ENCODE measurements at regions not wholly inside any gene's neighbourhood (a gene's known extent, or its start where the extent isn't known, plus 50 kb on each side); places are given as distances from the start of the nearest gene placed in this dataset.

DNA sequence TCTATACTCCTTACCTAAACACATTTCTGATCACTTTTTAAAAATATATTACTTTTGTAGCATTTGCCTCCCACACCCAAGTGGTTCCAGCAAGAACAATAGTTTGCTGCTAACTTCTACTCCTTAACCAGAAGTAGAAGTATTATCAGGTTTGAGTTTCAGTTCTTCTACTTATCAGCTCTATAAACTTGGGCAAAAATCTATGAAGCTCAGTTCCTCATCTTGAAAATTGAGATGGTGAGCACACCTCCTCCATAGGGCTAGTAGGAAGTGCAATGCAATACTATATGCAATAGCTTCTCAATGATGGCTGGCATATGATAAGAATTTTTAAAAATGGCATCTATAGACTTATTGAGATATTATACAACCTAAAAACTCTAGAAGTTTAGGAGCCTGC lies 283.7 kb downstream of the TLR4 start:
- Histone ChIP-seq H3K27ac (no peak overlapping the region), H3K36me3 (ENCODE audit: insufficient read depth in 1 of 2, low read depth in 1 of 2) (no peaks in the 10 kb centered on the region), H3K4me3 (no peak overlapping the region), H3K9me3 (no peaks in the 10 kb centered on the region), H3K4me1 (no peaks in the 10 kb centered on the region), H3K27me3 (ENCODE audit: insufficient read depth in 3 of 3, low read length in 2 of 3) (no peaks in the 10 kb centered on the region)
- intact Hi-C loops (cut with DNase I): no loop called here
- DNase-seq: no peak
- ATAC-seq: no peak
- TF ChIP-seq, protein P1, sequence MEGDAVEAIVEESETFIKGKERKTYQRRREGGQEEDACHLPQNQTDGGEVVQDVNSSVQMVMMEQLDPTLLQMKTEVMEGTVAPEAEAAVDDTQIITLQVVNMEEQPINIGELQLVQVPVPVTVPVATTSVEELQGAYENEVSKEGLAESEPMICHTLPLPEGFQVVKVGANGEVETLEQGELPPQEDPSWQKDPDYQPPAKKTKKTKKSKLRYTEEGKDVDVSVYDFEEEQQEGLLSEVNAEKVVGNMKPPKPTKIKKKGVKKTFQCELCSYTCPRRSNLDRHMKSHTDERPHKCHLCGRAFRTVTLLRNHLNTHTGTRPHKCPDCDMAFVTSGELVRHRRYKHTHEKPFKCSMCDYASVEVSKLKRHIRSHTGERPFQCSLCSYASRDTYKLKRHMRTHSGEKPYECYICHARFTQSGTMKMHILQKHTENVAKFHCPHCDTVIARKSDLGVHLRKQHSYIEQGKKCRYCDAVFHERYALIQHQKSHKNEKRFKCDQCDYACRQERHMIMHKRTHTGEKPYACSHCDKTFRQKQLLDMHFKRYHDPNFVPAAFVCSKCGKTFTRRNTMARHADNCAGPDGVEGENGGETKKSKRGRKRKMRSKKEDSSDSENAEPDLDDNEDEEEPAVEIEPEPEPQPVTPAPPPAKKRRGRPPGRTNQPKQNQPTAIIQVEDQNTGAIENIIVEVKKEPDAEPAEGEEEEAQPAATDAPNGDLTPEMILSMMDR (IDR thresholded peaks at IDR 0.05): no peak

DNA sequence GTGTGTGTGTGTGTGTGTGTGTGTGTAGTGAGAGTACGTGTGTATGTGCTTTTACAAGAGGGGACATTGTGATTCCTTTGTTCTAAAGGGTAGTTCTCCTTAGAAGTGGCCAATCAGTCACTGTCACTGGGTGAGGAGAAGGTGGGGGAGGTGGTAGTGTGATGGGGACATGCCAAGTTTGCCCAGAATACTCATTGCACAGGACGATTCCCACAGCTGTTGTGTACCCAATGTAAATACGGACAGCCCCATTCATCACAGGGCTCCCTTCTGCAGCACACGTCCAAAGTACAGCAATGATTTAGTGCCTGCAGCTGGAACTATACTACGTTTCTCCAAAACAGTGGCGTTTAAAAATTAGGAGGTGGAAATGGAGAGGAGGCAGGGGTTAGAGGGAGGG lies 287.8 kb downstream of the TLR4 start:
- WGBS, 3 donors: 7 to 17% (median 12%) methylated on average over 6 of the region's 6 CpGs
- H3K4me1 ChIP-seq: no peaks in the 10 kb centered on the region
- no peak for ATAC-seq
- no peaks in the 10 kb centered on the region for H3K9me3 ChIP-seq
- intact Hi-C loops (cut with DNase I): no loop called here
- H3K27ac ChIP-seq: no peak overlapping the region
- TF ChIP-seq, protein P1 (IDR thresholded peaks at IDR 0.05): no peak
- DNase-seq: no peak
- no peaks in the 10 kb centered on the region for H3K36me3 ChIP-seq (ENCODE audit: insufficient read depth in 1 of 2, low read depth in 1 of 2)
- H3K4me3 ChIP-seq: no peak overlapping the region
- no peaks in the 10 kb centered on the region for H3K27me3 ChIP-seq (ENCODE audit: insufficient read depth in 3 of 3, low read length in 2 of 3)

DNA sequence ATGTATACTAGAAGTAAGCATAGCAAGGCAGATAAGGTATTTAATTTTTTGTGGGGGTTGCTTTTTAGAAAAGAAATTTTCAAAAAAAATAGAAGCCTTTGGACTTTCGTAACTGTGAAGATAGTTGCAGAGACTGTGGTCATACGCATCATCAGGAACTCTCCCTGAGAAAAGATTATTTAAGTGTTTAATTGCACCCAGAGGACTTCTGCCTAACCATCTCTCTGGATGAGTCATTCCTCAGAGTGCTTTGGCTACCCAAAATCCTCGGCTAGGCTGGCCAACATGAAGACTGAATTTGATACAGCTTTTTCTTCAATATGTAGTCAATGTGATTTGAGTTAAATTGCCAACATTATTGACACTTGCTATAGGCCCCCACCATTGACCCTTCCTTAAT lies 296.4 kb downstream of the TLR4 start:
- ATAC-seq (no peak), DNase-seq (no peak)
- 68 to 77% (median 77%) methylated on average over 3 of the region's 3 CpGs for WGBS, 3 donors
- intact Hi-C loops (cut with DNase I): no loop called here
- Histone ChIP-seq H3K4me1 (no peaks in the 10 kb centered on the region), H3K9me3 (no peaks in the 10 kb centered on the region), H3K27me3 (ENCODE audit: insufficient read depth in 3 of 3, low read length in 2 of 3) (no peaks in the 10 kb centered on the region), H3K36me3 (ENCODE audit: insufficient read depth in 1 of 2, low read depth in 1 of 2) (no peaks in the 10 kb centered on the region), H3K4me3 (no peak overlapping the region), H3K27ac (no peak overlapping the region)
- TF ChIP-seq, protein P1 (IDR thresholded peaks at IDR 0.05): no peak

DNA sequence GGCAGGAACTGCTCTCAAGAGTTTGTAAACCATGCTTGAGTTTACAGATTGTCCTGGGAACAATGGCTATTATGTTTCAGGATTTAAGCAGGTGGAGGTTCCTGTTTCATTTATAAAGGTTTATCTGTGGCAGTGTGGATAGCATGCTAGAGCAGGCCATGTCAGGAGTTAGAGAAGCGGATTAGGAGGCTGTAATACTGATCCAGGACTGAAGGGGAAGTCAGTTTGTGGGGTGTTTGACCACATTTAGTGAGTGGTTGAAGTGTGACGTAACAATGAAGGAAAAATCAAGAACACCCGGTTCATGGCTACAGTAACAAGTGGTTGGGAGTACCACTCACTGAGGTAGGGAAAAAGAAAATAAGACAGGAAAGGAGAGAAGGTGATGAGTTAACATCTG lies 299.0 kb downstream of the TLR4 start:
- TF ChIP-seq, protein P1 (IDR thresholded peaks at IDR 0.05): no peak
- Histone ChIP-seq H3K27me3 (ENCODE audit: insufficient read depth in 3 of 3, low read length in 2 of 3) (no peaks in the 10 kb centered on the region), H3K9me3 (no peaks in the 10 kb centered on the region), H3K27ac (no peak overlapping the region), H3K4me1 (no peaks in the 10 kb centered on the region), H3K4me3 (no peak overlapping the region), H3K36me3 (ENCODE audit: insufficient read depth in 1 of 2, low read depth in 1 of 2) (no peaks in the 10 kb centered on the region)
- intact Hi-C loops (cut with DNase I): no loop called here
- ATAC-seq (no peak), DNase-seq (no peak)
- WGBS, 3 donors: 34 to 62% (median 40%) methylated on average over 3 of the region's 3 CpGs

DNA sequence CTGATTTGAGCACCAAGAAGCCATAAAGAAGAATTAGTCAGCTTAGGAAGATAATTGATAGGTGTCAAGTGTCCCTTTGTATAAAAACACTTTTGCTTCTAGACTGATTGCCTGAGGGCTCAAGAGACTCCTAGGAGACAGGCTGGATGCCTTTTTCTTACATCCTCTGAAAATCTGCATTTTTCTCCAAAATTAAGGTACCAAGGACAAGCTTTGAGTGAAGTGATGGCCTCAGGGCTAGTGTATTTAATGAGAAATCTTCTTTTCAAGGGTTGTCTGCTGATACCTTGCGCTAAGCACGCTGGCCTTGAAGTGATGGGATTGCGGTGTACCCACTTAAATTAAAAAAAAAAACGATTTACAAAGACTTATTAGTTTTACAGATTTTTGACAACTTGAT lies 304.0 kb downstream of the TLR4 start:
- Histone ChIP-seq H3K27ac (no peak overlapping the region), H3K27me3 (ENCODE audit: insufficient read depth in 3 of 3, low read length in 2 of 3) (no peaks in the 10 kb centered on the region), H3K9me3 (no peaks in the 10 kb centered on the region), H3K4me1 (no peaks in the 10 kb centered on the region), H3K4me3 (no peak overlapping the region), H3K36me3 (ENCODE audit: insufficient read depth in 1 of 2, low read depth in 1 of 2) (no peaks in the 10 kb centered on the region)
- intact Hi-C loops (cut with DNase I): no loop called here
- 73 to 80% (median 79%) methylated on average over 4 of the region's 4 CpGs for WGBS, 3 donors
- no peak for ATAC-seq
- TF ChIP-seq, protein P1 (IDR thresholded peaks at IDR 0.05): no peak
- DNase-seq: no peak

All from psoas muscle (tissue), 7 donors.